22Rv1 (cell line): ENCODE measurements at regions not wholly inside any gene's neighbourhood (a gene's known extent, or its start where the extent isn't known, plus 50 kb on each side); places are given as distances from the start of the nearest gene placed in this dataset.

Experiments used
- ZFX ChIP-seq: fragments of 450-650 bp; IDR thresholded peaks from 2 replicates; pipeline ENCODE4 v1.6.1; 2017; ENCODE audit warnings: antibody characterized with exemption, borderline replicate concordance
- TF ChIP-seq, protein P1 (sequence below): fragments of 450-650 bp; IDR thresholded peaks from 2 replicates; pipeline ENCODE4 v1.5.1; 2017; ENCODE audit warnings: mild to moderate bottlenecking

- TF ChIP-seq, protein P1, sequence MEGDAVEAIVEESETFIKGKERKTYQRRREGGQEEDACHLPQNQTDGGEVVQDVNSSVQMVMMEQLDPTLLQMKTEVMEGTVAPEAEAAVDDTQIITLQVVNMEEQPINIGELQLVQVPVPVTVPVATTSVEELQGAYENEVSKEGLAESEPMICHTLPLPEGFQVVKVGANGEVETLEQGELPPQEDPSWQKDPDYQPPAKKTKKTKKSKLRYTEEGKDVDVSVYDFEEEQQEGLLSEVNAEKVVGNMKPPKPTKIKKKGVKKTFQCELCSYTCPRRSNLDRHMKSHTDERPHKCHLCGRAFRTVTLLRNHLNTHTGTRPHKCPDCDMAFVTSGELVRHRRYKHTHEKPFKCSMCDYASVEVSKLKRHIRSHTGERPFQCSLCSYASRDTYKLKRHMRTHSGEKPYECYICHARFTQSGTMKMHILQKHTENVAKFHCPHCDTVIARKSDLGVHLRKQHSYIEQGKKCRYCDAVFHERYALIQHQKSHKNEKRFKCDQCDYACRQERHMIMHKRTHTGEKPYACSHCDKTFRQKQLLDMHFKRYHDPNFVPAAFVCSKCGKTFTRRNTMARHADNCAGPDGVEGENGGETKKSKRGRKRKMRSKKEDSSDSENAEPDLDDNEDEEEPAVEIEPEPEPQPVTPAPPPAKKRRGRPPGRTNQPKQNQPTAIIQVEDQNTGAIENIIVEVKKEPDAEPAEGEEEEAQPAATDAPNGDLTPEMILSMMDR, result no peak
- TF ChIP-seq ZFX, result no peak
Observed at GRCh38 chr5:152499814-152500535, 94.9 kb upstream of the NMUR2 start.
